HG02759 (cell line): ENCODE measurements at regions not wholly inside any gene's neighbourhood (a gene's known extent, or its start where the extent isn't known, plus 50 kb on each side); places are given as distances from the start of the nearest gene placed in this dataset.
"Not testable (repeated sequence)": the region's sequence is repeated elsewhere in the genome, so short reads cannot be mapped to it uniquely, and the experiment has no call there.

Experiments used
- ATAC-seq: cut with Tn5 transposase; IDR thresholded peaks from one replicate; pipeline ENCODE4 v1.9.1; 2021; ENCODE audit warnings: mild to moderate bottlenecking, moderate library complexity; ENCODE audit not compliant: unreplicated experiment

DNA sequence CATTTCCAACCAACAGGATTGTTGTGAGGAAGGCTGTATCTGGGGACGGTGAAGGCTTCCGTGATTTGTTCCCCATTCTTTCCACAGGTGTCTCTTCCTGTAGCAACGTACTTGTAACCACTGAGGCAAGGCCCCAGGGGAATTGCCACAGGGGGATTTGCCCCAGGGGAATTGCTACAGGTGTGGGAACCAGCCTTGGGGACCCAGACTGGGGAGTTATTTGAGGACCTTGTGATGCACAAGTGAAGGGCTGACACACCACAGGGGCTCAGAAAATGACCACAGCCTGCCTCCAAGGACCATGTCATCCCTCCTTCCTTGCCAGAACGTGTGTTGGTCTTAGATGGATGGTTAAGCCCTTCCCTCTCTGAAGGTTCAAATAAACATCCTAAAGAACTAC lies 131.4 kb upstream of the RGS6 start:
- no peak for ATAC-seq

DNA sequence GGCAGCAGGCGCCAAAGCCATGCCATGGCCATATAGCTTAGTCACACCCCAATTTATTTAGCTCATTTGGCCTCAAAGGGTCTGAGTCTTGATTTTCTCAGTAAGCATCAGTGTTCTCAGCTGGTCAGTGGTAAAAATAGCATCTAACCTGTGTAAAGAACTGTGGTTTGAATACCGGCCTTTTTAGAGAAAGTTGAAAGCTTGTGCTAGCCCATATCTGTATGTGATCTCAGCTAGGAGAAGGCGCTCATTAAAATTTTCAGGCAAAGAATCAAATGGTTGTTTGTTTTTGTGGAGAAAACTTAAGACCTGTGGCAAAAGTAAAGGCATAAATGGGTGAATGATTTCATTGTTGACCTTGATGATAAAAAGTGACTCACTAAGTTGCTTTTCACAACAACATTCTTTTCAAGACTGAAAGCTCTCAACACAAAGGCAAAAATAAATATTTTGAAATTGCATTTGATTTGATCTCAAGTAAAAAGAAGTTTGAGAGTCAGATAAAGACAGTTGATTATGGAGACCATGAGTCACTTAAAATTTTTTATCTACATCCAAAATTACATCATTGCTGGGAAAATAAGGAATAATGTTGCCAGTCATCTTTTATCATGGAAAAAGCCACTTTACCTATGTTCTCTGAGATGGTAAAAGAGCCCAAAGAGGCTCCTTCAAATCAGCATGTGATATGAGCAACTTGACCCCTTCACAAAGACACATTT lies 128.5 kb upstream of the RGS6 start:
- no peak for ATAC-seq

DNA sequence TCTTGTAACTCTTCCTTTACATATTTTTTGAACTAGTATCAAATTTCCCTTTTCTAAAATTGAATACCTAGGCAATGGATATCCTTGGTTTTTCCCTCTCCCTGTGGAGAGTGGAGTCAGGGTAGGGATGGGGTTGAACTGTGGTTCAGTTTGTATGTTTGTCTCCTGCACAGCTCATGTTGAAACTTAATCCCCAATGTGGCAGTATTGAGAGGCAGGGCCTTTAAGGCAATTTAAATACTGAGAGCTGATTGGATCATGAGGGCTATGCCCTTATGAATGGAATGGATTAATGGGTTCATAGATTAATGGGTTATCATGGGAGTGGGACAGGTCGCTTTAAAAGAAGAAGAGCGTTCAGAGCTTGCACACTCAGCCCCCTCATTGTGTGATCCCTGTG lies 127.2 kb upstream of the RGS6 start:
- ATAC-seq = no peak

DNA sequence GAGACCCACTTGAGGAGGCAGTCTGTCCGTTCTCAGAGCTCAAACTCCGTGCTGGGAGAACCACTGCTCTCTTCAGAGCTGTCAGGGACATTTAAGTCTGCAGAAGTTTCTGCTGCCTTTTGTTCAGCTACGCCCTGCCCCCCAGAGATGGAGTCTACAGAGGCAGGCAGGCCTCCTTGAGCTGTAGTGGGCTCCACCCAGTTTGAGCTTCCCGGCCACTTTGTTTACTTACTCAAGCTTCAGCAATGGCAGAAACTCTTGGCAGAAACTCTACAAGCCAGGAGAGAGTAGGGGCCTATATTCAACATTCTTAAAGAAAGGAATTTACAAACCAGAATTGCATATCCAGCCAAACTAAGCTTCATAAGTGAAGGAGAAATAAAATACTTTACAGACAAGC lies 125.2 kb upstream of the RGS6 start:
- not testable (repeated sequence) for ATAC-seq

DNA sequence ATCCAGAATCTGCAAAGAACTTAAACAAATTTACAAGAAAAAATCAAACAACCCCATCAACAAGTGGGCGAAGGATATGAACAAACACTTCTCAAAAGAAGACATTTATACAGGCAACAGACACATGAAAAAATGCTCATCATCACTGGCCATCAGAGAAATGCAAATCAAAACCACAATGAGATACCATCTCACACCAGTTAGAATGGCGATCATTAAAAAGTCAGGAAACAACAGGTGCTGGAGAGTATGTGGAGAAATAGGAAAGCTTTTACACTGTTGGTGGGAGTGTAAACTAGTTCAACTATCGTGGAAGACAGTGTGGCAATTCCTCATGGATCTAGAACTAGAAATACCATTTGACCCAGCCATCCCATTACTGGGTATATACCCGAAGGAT lies 121.4 kb upstream of the RGS6 start:
- ATAC-seq = not testable (repeated sequence)

DNA sequence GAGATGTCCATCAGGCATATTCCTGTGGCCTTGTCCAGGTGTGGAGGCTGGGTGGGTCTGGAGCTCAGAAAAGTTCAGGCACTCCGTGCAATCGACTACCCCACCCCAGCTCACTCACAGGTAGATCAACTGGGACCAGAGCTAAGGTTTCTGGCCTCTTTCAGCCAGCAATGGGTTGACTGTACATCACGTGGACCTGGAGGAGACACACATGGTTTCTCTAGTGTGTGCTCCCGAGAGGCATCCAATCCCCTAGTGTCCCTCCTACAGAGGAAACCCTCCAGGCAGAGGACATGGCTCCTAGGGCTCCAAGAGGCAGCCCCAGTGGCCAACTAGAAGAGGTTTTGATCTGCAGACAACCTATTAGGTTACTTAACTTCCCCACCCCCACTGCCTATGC lies 119.5 kb upstream of the RGS6 start:
- no peak for ATAC-seq

DNA sequence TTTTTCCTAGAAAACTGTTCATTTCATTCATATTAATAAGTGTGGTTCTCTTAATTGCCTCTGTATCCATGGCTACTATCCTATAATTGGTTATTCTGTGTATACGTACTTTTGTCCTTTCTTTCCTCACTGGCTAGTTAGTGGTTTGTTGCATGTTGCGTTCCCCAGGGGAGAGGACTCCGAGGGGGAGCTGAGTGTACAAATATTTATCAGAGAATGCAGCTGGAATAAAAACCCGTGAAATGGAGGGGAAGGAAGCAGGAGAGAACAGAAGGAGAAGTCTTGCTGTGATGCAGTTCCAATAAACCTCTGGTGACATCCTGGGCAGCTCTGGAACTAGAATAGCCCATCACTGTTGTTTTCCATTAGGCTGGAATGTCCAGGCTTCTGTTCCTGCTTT lies 117.1 kb upstream of the RGS6 start:
- ATAC-seq = no peak

DNA sequence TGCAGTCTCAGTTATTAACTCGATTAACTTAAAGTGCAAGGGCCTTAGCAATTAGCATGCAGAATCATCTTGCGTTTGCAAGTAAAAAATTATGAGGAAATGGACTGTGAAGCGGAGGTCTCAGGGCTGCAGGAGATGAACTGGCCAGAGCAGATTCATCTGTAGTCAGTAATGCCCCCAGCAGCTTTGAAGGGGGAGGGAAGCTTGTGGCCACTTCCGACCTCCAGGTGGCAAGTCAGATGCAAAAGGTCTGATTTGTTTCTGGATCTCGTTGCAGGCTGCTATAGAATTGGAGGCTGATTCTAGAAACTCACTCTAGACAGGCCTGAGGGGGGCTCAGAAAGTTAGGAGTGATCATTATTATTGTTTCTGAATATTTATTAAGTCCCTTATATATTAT lies 107.4 kb upstream of the RGS6 start:
- ATAC-seq = no peak

DNA sequence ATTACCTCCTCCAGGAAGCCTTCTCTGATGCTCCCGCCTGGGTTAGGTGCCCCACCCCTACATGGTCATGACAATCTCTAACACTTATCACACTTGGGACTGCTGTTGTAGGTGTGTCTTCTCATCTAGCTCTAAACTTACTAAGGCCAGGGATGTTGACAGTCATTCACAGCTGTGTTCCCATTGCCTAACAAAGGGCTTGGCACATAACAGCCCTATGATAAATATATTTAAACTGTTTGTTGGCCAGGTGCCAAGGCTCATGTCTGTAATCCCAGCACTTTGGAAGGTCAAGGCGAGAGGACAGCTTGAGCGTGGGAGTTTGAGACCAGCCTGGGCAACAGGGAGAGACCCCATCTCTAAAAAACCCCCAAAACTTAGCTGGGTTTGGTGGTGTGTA lies 98.8 kb upstream of the RGS6 start:
- ATAC-seq = no peak

DNA sequence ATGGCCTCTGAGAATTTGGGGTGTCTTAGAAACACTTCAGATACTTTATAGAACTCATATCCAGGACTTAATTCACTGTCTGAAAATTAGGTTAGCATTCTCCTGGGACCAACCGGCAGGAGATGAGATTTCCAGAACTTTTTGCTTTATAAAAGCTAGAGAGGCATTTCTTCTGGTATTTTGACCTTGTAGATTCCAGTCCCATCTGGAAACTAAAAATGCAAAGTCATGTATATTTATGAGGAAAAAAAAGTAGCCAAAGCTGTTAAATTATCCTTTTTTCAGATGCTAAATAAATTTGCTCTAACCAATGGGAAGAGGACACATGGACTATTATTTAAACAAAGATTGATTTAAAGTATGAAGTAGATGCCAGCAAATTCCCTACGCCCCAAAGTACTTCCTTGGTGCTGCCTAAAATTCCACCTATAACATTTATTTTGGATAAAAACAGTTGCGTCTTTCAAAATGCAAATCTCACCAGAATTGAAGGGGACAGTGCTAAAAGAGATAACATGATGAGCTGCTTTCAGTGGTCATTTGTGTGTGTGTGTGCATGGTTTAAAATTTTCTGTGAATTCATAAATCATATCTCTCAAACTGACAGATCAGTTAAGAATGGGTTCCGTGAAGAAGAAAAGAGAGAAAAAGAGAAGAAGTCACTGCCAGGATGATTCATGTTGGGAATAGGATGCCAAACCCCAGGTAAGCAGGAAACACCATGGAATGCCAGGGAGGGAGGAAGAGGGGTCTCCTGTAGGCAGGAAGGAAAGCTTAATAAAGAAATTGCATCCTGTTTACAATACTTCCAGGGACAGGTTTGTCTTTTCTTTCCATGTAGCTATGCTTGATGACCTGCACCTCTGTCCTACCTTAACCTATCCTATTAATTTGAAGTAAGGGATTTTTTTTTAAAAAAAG lies 97.7 kb upstream of the RGS6 start:
- ATAC-seq = no peak

DNA sequence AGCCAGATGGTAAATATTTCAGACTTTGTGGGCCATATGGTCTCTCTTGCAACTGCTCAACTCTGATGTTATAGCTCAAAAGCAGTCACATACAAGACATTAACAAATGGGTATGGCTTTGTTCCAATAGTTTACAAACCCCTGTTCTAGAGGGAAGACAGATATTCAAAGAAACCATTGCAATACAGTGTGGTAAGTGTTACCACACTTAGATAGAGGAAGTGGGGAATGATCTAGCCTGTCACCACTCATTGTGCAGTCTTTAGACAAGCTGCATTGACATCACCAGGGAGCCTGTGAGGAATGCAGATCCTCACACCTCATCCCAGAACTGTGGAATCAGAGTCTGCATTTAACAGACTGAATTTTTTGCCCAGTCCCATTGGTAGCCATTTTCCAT lies 80.0 kb upstream of the RGS6 start:
- ATAC-seq = no peak

DNA sequence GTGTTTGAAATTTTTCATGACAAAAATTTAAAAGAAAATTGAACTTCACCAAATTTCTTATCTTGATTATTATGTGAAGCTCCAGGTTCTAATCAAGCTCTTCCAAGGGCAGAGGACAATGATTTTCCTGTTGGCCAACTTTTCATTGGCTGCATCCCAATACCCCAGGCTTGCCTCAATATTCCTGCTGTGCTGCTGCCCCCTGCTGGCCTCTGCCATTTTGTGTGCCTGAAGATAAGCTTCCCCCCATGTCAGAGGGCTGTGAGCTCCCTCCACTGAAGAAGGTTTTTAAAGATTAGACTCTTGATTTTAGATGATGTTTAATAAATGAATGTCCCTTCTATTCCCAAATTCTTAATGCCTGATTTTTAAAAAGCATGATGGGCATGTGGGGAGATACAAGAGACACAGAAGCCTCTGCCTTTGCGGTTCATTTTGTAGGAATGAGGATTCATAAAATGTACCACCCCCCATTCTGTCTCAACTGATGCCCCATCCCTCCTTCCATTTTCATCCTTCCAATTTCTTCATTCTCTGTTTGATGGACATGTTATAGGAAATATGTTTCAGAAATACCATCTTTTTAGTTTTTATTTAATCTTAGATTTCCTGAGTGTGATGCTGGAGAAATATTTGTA lies 76.7 kb upstream of the RGS6 start:
- no peak for ATAC-seq

DNA sequence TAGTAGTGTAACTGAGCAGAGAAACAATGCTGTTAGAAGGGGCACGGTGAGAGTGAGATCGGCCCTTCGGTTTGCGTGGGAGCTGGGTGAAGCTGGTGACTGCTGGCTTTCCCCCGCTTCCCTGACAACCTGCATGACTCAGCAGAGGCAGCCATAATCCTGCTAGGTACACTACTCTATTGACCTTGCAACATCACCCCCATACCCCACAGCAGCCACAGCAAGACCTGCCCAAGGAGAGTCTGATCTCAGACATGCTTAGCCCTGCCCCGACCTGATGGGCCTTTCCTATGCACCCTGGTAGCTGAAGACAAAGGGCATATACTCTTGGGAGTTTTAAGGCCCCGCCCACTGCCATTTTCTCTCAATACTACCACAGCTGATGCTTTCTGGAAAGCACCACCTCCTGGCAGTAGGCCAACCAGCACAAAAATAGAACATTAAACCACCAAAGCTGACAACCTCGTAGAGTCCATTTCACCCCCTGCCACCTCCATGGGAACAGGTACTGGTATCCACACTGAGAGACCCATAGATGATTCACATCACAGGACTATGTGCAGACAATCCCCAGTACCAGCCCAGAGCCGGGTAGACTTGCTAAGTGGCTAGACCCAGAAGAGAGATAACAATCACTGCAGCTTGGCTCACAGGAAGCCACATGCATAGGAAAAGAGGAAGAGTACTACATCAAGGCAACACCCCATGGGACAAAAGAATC lies 75.9 kb upstream of the RGS6 start:
- ATAC-seq = no peak

DNA sequence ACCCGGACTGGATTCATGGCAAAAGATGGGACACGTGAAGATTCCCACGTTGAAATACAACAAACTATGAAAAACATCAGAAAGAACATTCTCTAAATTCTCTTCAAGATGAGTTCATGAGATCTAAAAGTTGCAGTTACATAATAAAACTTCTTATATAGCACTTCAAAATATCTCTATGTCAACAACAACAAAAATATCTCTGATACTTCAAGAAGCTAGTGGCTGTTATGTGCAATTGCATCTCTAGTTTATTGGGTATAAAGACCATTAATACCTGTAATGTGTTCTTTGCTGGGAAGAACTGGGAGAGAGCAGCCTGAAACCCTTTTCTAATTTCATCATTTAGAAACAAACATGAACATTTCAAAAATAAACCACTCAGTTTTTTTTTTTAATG lies 69.2 kb upstream of the RGS6 start:
- no peak for ATAC-seq

DNA sequence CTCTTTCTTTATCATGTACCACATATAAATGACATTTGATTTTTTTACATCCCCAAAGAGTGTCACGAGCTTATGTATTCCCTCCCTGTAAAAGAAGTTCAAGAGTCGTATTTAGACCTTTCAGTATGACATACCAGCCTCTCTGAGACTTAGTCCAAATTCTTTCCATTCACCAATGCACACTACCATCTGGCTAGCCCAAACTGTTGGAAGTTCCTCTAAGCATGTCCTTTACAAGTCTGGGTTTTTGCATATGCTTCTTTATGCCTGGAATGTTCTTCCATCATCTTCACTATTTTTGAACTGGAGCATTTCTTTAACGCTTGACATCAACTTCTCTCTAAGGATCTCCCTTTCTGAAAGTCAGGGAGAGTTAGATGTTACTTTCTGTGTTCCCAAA lies 68.5 kb upstream of the RGS6 start:
- no peak for ATAC-seq
